ENCODE measurements at regions not wholly inside any gene's neighbourhood (a gene's known extent, or its start where the extent isn't known, plus 50 kb on each side); places are given as distances from the start of the nearest gene placed in this dataset.
"Not testable (repeated sequence)": the region's sequence is repeated elsewhere in the genome, so short reads cannot be mapped to it uniquely, and the experiment has no call there.

- BruUV-seq (replicated peaks), result no TSS peak
- Histone ChIP-seq H3K9me3 (ENCODE audit: low read depth, low read length, poor library complexity, severe bottlenecking) (no peaks in the 10 kb centered on the region), H3K4me1 (ENCODE audit: insufficient read depth, low read length, poor library complexity, severe bottlenecking) (peaks cover 45% of the 10 kb centered on the region), H3K36me3 (ENCODE audit: insufficient read depth, low read length, poor library complexity, severe bottlenecking) (no peaks in the 10 kb centered on the region), H3K27me3 (replicated peaks; ENCODE audit: insufficient read depth, low read depth, low read length, poor library complexity) (no peaks in the 10 kb centered on the region), H3K27ac (ENCODE audit: low read depth, low read length, poor library complexity, severe bottlenecking) (peak overlapping the region; percentile 70), H3K4me3 (ENCODE audit: low read depth, low read length, poor library complexity, severe bottlenecking) (no peak overlapping the region)
- intact Hi-C loops (cut with micrococcal nuclease; ENCODE audit: unreplicated experiment), result loop anchor here (5.0 kb wide), 1 partner anchor 211 kb away; no protein-coding TSS in a partner anchor
- POLR2A ChIA-PET (ENCODE audit: low non-redundant PET), result no interaction called here
- CTCF ChIA-PET, result no interaction called here
- TF ChIP-seq, protein P1, sequence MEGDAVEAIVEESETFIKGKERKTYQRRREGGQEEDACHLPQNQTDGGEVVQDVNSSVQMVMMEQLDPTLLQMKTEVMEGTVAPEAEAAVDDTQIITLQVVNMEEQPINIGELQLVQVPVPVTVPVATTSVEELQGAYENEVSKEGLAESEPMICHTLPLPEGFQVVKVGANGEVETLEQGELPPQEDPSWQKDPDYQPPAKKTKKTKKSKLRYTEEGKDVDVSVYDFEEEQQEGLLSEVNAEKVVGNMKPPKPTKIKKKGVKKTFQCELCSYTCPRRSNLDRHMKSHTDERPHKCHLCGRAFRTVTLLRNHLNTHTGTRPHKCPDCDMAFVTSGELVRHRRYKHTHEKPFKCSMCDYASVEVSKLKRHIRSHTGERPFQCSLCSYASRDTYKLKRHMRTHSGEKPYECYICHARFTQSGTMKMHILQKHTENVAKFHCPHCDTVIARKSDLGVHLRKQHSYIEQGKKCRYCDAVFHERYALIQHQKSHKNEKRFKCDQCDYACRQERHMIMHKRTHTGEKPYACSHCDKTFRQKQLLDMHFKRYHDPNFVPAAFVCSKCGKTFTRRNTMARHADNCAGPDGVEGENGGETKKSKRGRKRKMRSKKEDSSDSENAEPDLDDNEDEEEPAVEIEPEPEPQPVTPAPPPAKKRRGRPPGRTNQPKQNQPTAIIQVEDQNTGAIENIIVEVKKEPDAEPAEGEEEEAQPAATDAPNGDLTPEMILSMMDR (conservative IDR thresholded peaks at IDR 0.05; ENCODE audit: low read depth, low read length), result no peak
- no peak for TF ChIP-seq EZH2 (IDR thresholded peaks at IDR 0.05; ENCODE audit: borderline replicate concordance, low read depth, low read length, poor library complexity, severe bottlenecking)
- DNase-seq (ENCODE audit: low spot score), result peak; percentile 71
These were observed 113.4 kb downstream of the ANXA5 start for GRCh38 chr4:121583396-121583795.

- no peaks in the 10 kb centered on the region for H3K9me3 ChIP-seq (ENCODE audit: low read depth, low read length, poor library complexity, severe bottlenecking)
- BruUV-seq (replicated peaks), result no TSS peak
- peak overlapping the region; percentile 76 for H3K27ac ChIP-seq (ENCODE audit: low read depth, low read length, poor library complexity, severe bottlenecking)
- POLR2A ChIA-PET (ENCODE audit: low non-redundant PET), result no interaction called here
- no peaks in the 10 kb centered on the region for H3K36me3 ChIP-seq (ENCODE audit: insufficient read depth, low read length, poor library complexity, severe bottlenecking)
- TF ChIP-seq, protein P1 (conservative IDR thresholded peaks at IDR 0.05; ENCODE audit: low read depth, low read length), result no peak
- no peak for TF ChIP-seq EZH2 (IDR thresholded peaks at IDR 0.05; ENCODE audit: borderline replicate concordance, low read depth, low read length, poor library complexity, severe bottlenecking)
- no peak overlapping the region for H3K4me3 ChIP-seq (ENCODE audit: low read depth, low read length, poor library complexity, severe bottlenecking)
- peak; percentile 39 for DNase-seq (ENCODE audit: low spot score)
- peaks cover 47% of the 10 kb centered on the region for H3K4me1 ChIP-seq (ENCODE audit: insufficient read depth, low read length, poor library complexity, severe bottlenecking)
- H3K27me3 ChIP-seq (replicated peaks; ENCODE audit: insufficient read depth, low read depth, low read length, poor library complexity), result no peaks in the 10 kb centered on the region
- CTCF ChIA-PET, result no interaction called here
- intact Hi-C loops (cut with micrococcal nuclease; ENCODE audit: unreplicated experiment), result loop anchor here (5.0 kb wide), 1 partner anchor 210 kb away; no protein-coding TSS in a partner anchor
These were observed 114.5 kb downstream of the ANXA5 start for GRCh38 chr4:121582296-121582695.

- DNase-seq (ENCODE audit: low spot score); POLR2A ChIA-PET (ENCODE audit: low non-redundant PET); H3K4me3 ChIP-seq (ENCODE audit: low read depth, low read length, poor library complexity, severe bottlenecking); H3K27ac ChIP-seq (ENCODE audit: low read depth, low read length, poor library complexity, severe bottlenecking); H3K9me3 ChIP-seq (ENCODE audit: low read depth, low read length, poor library complexity, severe bottlenecking); BruUV-seq (replicated peaks); intact Hi-C loops (cut with micrococcal nuclease; ENCODE audit: unreplicated experiment); CTCF ChIA-PET; H3K36me3 ChIP-seq (ENCODE audit: insufficient read depth, low read length, poor library complexity, severe bottlenecking); H3K27me3 ChIP-seq (replicated peaks; ENCODE audit: insufficient read depth, low read depth, low read length, poor library complexity): not testable (repeated sequence)
- peaks cover 14% of the 10 kb centered on the region for H3K4me1 ChIP-seq (ENCODE audit: insufficient read depth, low read length, poor library complexity, severe bottlenecking)
These were observed 121.4 kb downstream of the ANXA5 start for GRCh38 chr4:121575392-121575791.

DNA sequence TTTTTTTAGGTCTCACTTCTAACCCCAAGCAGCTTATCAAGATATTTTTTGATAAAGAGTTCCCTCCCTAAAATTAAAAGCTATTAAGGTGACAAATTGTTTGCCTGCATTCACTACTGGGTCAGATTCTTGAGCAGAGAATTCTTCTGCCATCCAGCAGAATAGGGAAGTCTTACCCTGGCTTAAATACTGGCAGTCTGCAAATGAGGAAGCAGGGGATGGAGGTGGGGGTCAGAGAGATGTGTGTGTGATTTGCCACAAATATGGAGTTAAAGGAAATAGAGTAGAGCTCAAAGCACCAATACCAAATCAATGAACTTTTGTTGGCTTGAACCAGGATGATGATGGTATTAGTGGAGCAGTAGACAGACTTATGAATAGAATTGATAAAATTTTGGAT, 122.2 kb downstream of the ANXA5 start:
- CTCF ChIA-PET, result no interaction called here
- no TSS peak for BruUV-seq (replicated peaks)
- POLR2A ChIA-PET (ENCODE audit: low non-redundant PET), result no interaction called here
- no peaks in the 10 kb centered on the region for H3K9me3 ChIP-seq (ENCODE audit: low read depth, low read length, poor library complexity, severe bottlenecking)
- peaks cover 12% of the 10 kb centered on the region for H3K4me1 ChIP-seq (ENCODE audit: insufficient read depth, low read length, poor library complexity, severe bottlenecking)
- no peaks in the 10 kb centered on the region for H3K36me3 ChIP-seq (ENCODE audit: insufficient read depth, low read length, poor library complexity, severe bottlenecking)
- H3K4me3 ChIP-seq (ENCODE audit: low read depth, low read length, poor library complexity, severe bottlenecking), result no peak overlapping the region
- TF ChIP-seq, protein P1 (conservative IDR thresholded peaks at IDR 0.05; ENCODE audit: low read depth, low read length), result no peak
- no peak for TF ChIP-seq EZH2 (IDR thresholded peaks at IDR 0.05; ENCODE audit: borderline replicate concordance, low read depth, low read length, poor library complexity, severe bottlenecking)
- no peak overlapping the region for H3K27ac ChIP-seq (ENCODE audit: low read depth, low read length, poor library complexity, severe bottlenecking)
- no peaks in the 10 kb centered on the region for H3K27me3 ChIP-seq (replicated peaks; ENCODE audit: insufficient read depth, low read depth, low read length, poor library complexity)
- DNase-seq (ENCODE audit: low spot score), result no peak
- intact Hi-C loops (cut with micrococcal nuclease; ENCODE audit: unreplicated experiment), result no loop called here
